WERI-Rb-1 (cell line): ENCODE measurements at regions not wholly inside any gene's neighbourhood (a gene's known extent, or its start where the extent isn't known, plus 50 kb on each side); places are given as distances from the start of the nearest gene placed in this dataset.

Source experiments
- DNase-seq: peaks from one replicate; pipeline ENCODE4 v3.0.0-alpha.2; 2020
- H3K27ac ChIP-seq: fragments of 250-450 bp; sonication (Bioruptor Pico); 2 replicates; pipeline ENCODE4 v1.5.1; 2020; ENCODE audit warnings: mild to moderate bottlenecking, moderate library complexity
- H3K27me3 ChIP-seq: fragments of 250-450 bp; sonication (Bioruptor Pico); 2 replicates; pipeline ENCODE4 v1.5.1; 2021; ENCODE audit warnings: mild to moderate bottlenecking, low read depth, moderate library complexity; ENCODE audit not compliant: insufficient read depth, severe bottlenecking
- H3K36me3 ChIP-seq: fragments of 250-450 bp; sonication (Bioruptor Pico); 2 replicates; pipeline ENCODE4 v1.5.1; 2020; ENCODE audit warnings: mild to moderate bottlenecking, moderate library complexity
- H3K4me3 ChIP-seq: 2 replicates; pipeline ENCODE4 v1.5.1; 2011; ENCODE audit warnings: low read depth, mild to moderate bottlenecking, control low read depth, low read length
- H3K9me3 ChIP-seq: fragments of 250-450 bp; sonication (Bioruptor Pico); 2 replicates; pipeline ENCODE4 v1.5.1; 2021; ENCODE audit warnings: mild to moderate bottlenecking, moderate library complexity; ENCODE audit not compliant: severe bottlenecking
- CTCF ChIP-seq: IDR thresholded peaks from 2 replicates; pipeline ENCODE4 v1.5.1; 2011; ENCODE audit warnings: low read depth, mild to moderate bottlenecking, control low read depth, inconsistent platforms, low read length

GRCh38 chr4:19455196-19455595, 796.5 kb upstream of the SLIT2 start:
- TF ChIP-seq CTCF = no peak
- DNase-seq = no peak
- Histone ChIP-seq H3K27ac (no peak overlapping the region), H3K9me3 (no peaks in the 10 kb centered on the region), H3K4me3 (no peak overlapping the region), H3K36me3 (no peaks in the 10 kb centered on the region), H3K27me3 (no peaks in the 10 kb centered on the region)

GRCh38 chr4:19438233-19438632, 813.5 kb upstream of the SLIT2 start:
- DNase-seq = no peak
- H3K27me3 ChIP-seq = no peaks in the 10 kb centered on the region
- TF ChIP-seq CTCF = no peak

GRCh38 chr4:19437008-19437407, 814.7 kb upstream of the SLIT2 start:
- Histone ChIP-seq H3K27me3 (no peaks in the 10 kb centered on the region), H3K4me3 (no peak overlapping the region), H3K36me3 (no peaks in the 10 kb centered on the region), H3K27ac (no peak overlapping the region), H3K9me3 (peaks cover 6% of the 10 kb centered on the region)
- DNase-seq = no peak
- no peak for TF ChIP-seq CTCF

More at GRCh38 chr4:19438233-19438632, 813.5 kb upstream of the SLIT2 start:
- Histone ChIP-seq H3K36me3 (no peaks in the 10 kb centered on the region), H3K4me3 (no peak overlapping the region), H3K27ac (no peak overlapping the region), H3K9me3 (peaks cover 9% of the 10 kb centered on the region)

- Histone ChIP-seq H3K9me3 (no peaks in the 10 kb centered on the region), H3K4me3 (no peak overlapping the region), H3K27me3 (no peaks in the 10 kb centered on the region), H3K36me3 (no peaks in the 10 kb centered on the region), H3K27ac (no peak overlapping the region)
- no peak for DNase-seq
- no peak for TF ChIP-seq CTCF
These were observed 822.0 kb upstream of the SLIT2 start for GRCh38 chr4:19429684-19430083.

- Histone ChIP-seq H3K27me3 (no peaks in the 10 kb centered on the region), H3K4me3 (no peak overlapping the region), H3K27ac (no peak overlapping the region), H3K36me3 (no peaks in the 10 kb centered on the region), H3K9me3 (no peaks in the 10 kb centered on the region)
- DNase-seq = no peak
- no peak for TF ChIP-seq CTCF
These were observed 826.6 kb upstream of the SLIT2 start for GRCh38 chr4:19425146-19425545.

- no peak for DNase-seq
- no peak for TF ChIP-seq CTCF
- H3K4me3 ChIP-seq = no peak overlapping the region
- H3K9me3 ChIP-seq = no peaks in the 10 kb centered on the region
- H3K27me3 ChIP-seq = no peaks in the 10 kb centered on the region
- no peaks in the 10 kb centered on the region for H3K36me3 ChIP-seq
- no peak overlapping the region for H3K27ac ChIP-seq
These were observed 834.4 kb upstream of the SLIT2 start for GRCh38 chr4:19417256-19417655.
